HG02759 (cell line): ENCODE measurements at regions not wholly inside any gene's neighbourhood (a gene's known extent, or its start where the extent isn't known, plus 50 kb on each side); places are given as distances from the start of the nearest gene placed in this dataset.

Source experiments
- ATAC-seq: cut with Tn5 transposase; IDR thresholded peaks from one replicate; pipeline ENCODE4 v1.9.1; 2021; ENCODE audit warnings: mild to moderate bottlenecking, moderate library complexity; ENCODE audit not compliant: unreplicated experiment

DNA sequence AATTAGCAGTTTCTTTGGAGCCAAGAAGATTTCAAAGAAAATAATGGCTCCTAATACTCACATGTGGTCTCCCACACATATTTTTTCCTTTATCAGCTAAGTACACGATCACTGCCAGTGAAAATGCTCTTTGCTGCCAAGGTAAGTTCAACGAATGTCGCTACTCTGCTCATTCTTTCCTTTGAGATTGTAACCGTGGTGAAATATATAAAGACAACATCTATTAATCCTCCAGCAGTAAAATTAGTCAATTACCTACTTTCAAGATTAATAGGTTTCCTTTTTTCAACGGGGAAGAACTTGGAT is 672.2 kb downstream of the GATA3 start:
- no peak for ATAC-seq

DNA sequence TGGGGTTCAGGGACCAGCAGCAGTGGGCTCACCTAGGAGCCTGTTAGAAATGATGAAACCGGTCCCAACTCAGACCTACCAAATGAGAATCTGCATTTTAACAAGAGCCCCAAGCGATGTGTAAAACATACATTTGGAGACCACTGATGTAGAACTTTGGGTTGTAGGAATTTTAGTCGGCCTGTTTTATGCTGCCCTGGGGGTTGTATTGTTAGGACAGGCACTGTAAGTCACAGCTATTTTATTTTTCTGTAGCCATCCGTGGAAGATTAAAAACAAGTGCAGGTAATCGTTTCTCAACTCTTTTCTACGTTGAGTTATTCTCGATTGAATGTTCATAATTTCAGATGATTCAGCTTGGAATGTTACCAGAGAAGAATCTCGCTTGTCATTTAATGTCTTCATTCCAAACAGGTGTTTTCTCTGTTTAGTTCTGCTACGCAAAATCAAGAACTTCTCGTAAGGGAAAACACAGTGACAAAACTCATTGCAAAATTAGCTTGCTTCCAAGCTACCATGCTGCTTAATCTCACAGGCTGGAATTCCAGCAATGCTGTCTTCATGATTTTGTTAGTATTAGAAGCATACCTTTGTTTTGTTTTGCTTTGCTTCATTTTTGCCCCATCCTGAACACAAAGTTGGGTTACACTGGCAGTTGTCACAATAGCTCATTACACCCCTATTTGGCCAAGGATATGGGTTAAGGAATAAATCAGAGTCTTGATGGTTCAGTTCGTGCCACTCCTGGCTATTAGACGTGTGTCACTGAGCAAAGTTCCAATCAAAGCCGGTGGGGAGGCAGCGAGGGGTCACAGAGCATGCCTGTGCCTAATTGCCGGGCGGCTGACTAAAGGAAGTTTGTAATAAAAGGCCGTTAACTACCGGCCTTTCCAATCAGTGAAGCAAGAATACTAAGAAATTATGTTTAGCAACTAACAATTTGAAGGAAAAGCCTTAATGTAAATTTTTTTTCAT is 676.9 kb downstream of the GATA3 start:
- ATAC-seq: no peak

DNA sequence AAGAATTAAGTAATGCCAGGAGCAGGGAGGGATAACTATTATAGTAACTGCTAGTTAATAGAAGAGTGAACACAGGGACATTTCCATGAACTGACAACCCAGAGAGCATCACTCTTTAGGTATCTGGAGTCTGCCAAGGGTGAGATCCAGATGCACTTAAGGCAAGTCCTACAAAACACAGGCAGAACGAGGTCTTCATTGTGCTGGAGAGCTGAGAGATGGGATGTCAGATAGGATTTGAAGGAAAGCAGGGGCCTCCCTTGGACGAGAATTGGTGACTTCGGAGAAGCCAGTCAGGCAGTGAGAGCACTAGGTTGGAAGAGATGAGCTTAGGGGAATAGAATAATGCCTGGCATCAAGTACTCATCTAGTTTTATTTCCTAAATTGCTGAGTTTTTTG is 684.5 kb downstream of the GATA3 start:
- no peak for ATAC-seq

DNA sequence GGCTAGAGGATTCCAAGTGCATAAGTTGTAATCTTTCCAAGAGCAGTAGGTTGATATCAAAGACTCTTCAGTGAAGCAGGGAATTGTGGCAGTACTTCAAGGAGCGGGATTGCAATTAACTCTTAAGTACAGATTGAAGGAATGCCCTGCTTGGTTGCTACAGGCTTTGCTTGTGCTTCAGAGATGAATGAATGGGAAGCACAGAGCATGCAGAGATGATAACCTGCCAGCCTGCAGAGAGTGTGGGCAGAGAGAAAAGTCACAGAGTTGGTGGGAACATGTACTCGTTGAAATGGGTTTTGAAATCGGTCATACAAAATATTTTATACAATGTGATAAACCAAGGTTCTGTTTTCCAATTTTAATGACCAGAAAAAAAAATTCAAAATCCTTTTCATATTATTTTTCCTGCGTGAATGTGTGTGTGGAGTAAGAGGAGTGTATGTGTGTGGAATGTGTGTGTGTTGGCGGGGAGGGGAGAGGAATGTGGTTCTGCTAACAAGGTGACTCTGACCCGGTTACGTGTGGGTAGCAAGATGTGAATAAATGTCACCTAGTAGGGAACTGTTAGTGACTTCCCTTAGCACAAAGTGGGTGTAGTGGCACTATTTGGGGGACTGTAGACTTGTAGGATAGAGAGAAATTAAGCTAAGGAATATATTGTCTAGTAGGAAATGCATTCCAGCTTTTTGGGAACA is 697.8 kb downstream of the GATA3 start:
- ATAC-seq: no peak

DNA sequence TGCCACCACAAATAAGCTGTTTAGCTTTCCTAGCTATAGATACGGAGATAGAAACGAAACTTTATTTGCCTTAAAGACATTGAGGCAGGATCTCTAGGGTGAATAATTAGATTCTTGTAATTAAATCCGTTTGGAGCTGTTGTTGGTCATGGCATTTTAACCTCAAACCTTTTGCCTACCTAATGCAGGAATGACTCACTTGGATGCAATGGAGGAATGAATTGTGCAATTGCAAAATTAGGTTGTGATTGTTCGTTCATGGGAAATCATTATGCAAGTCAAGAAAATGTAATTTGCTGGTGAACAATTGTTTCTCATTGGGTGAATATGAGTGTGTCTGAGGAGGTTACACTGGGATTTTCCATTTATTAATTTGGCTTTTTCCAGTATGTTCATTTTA is 703.5 kb downstream of the GATA3 start:
- ATAC-seq: no peak

DNA sequence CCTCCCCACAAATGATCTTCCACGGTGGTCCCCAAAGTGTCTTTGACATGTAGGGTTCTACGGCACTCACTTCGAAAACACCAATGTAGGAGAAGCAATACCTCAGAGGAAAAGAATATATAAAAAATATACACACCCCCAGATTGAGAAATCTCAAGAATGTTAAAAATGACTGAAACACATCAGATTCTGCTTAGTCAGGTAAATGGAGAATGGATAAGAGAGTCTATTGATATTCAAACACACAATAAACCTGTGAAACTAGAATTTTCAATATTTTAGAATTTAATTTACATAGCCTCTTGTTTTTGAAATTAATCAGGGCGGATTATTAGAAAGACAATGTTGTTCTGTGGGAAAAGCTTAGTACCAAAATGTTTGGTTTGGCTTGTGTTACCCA is 712.4 kb downstream of the GATA3 start:
- ATAC-seq: no peak

DNA sequence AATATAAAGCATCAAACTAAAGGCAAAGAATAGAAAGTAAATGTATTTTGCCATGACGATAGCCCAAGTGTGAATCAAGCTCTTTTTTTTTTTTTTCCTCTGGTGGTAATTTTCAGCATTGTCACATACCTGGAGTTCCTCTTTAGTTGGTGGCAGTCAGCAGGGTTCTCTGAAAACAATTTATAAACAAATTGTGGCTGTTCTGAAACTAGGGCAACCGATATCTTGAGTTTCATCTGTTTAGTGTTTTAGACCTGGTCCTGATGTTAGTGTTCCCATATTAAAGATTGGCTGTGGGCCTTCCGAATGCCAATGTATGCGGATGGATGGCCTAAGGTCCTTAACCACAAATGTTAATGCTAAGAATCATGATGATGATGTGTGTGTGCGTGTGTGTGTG is 713.1 kb downstream of the GATA3 start:
- no peak for ATAC-seq

DNA sequence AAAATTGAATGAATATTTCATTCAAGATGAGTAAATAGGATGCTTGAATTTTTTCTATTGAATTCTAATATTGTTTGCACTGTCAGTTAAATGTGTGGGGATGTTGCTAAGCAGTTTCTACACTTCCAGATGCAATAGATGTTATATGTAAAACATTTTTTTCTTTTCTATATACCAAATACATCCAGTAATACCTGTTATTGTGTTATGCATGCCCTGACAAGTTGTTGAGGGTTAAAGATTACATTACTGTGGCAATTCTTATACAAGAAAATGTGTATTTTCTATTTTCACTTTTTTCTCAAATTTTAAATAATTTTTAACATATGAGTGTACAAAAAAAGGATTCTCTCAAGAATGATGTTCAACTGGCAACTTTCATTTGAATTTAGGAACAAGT is 713.9 kb downstream of the GATA3 start:
- ATAC-seq: no peak

DNA sequence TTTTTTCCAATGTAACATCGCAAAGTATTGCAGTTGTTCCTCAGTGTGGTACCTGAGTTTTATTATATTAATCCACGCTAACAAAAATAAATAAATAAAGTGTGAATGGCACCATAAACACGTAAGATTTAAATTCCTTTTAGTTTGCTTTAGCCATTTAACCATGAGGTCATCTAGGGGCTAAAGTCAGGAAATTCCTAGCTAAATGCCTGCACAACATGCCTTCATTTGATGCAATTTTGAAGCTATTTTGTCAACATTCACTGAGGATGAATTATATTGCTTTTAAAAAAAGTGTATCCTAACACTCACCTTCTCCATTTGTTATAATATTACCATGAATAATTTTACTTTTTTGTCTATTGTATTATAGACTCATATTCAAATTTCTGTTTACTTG is 714.4 kb downstream of the GATA3 start:
- ATAC-seq: no peak

DNA sequence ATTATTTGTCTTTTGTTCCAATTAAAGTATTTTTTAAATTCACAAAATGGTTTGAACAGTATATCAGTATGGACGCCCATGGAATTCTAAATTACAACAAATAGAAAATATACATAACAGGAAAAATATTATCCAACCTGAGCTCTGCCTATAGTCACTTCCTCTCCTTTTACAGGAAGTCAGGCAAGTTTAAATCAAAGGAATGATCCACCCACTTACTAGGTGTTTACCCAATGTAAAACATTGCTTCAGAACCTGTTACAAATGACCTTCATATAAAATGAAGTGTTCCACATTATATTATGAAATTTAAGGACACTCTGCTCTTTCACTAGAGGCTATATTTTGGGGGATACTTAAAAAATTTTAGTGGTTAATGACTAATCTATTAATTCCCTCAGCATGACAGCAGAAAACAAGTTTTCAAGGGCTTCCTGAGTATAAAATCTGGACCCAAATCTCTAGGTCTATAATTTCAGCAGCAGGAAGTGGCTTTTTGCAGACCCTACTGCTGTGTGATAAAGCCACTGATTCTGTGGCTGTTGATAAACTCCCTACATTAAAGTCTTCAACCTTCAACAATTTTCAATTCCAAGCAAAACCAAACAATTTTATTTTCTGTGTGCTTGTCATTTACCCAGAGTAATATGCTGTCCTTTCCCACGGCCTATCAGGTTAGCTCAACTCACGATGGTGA is 722.6 kb downstream of the GATA3 start:
- ATAC-seq: no peak

DNA sequence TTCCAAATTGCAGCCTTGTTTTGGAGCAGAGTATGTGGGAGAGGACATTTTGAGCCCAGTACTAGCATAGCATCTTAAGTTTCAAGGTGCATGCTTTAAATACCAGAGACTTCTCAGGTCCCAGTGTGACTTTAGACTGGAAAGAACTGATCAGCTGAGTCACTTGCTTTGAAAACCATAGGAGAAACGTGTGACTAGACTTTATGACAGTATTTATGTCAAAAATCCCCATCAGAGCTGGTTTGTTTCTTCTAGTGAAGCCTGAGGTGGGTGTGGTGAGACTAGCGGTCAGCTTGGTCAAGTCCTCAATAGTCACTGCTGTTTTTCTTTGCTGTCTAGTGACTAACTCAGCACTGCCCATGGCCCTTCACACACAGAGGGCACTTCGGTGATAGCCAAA is 724.2 kb downstream of the GATA3 start:
- no peak for ATAC-seq

DNA sequence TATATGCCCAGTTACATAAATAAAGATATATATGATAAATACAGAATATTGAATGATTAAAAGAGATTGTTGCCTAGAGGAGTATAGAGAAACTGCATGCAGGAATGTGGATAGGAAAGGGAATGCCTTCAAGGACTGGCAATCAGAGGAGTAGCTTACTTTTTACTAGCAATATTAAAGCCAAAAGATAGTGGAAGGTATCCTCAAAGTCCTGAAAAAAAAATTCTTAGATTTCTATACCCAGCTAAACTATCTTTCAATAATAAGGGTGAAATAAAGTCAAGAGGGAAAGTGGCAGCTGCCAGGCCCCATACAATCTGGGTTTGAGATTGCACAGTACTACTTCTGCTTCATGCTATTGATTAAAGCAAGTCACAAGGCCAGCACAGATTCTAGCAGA is 733.2 kb downstream of the GATA3 start:
- ATAC-seq: no peak

DNA sequence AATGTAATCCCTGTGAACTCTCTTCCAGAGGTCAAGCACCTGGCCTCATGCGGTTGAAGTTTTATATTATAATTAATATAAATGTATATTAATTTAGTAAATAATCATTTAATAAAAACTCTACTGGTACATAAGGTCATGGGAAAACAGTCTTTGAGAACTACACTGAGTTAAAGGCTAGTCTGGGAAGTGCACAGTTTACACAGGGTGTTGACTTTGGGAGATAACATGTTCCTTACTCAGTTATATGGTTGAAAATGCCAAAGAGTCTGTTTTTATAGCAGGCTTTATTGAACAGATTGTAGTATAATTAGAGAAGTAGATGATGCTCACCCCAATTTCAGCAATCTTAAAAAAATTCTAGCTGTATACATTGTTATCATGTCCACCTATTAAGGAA is 735.9 kb downstream of the GATA3 start:
- ATAC-seq: no peak

DNA sequence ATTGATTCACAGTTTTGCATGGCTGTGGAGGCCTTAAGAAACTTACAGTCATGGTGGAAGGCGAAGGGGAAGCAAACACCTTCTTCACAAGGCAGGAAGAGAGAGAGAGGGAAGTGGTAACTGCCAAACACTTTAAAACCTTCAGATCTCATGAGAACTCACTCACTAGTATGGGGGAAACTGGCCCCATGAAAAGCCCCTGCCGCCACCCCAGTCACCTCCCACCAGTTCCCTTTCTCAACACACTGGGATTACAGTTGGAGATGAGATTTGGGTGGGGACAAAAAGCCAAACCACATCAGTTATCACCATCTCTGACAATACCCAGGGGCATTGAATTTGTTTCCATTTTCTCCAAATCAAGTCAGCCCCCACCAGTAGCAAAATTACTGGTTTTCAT is 740.4 kb downstream of the GATA3 start:
- ATAC-seq: no peak

DNA sequence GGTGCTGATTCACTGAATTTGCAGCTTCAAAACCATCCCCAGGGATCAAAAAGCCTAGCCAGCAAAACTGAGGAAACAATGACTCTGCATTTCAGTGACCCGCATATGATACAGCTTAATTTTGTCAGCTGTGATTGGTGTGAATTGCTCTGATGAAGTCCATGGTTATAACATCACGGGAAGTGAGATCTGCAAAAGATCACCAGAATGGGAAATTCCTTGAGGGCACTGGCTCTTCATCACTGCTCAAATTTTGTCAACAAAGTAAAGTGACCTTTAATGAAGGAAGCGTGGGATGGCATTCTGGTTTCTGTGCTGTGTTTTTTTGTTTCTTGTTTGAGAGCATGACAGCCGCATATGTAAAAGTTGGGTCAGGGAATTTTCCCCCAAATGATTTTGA is 745.9 kb downstream of the GATA3 start:
- ATAC-seq: no peak

DNA sequence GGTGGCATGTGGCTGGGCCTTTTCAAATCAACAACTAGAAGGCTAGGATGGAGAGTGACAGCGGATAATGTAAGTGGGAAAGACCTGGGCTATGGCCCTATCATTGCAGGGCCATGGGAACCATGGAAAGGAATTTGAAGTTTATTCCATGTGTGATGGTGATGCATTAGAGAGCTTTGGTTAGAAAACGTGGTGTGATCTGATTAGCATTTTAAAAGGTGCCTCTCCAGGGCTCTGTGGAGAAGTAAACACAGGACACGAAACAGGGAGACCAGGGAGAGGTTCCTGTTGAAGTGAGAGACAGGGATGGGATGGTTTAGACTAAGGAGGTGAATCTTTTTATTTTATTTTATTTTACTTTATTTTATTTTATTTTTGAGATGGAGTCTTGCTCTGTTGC is 749.5 kb downstream of the GATA3 start:
- no peak for ATAC-seq

DNA sequence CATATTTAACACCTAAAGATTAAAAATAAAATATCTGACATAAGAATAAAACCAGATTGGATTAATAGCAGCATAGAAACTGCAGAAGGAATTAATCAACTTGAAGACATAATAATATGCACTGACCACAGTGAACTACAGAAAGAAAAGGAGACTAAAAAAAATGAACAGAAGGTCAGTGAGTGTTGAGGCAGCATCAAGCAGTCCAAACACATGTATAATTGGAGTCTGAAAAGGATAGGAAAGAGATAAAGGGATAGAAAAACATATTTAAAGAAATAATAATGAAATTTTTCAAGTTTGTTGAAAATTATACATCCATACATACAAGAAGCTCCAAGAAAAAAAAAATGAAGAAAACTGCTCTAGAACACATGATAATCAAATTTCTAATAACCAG is 756.2 kb downstream of the GATA3 start:
- ATAC-seq: no peak

DNA sequence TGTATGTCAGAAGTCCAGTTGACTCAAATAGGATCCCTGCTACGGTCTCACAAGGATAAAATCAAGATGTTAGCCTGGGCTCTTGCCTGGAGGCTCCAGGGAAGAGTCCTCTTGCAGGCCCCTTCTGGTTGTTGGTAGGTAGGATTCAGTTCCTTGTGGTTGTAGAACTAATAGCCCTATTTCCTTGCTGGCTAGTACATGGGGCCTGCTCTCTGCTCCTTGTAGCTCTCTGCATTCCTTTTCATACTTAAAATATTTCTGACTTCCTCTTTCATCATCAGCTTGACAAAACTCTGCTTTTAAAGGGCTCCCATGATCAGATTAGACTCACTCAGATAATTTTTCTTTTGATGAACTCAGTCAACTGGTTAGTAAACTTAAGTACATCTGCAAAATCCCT is 756.7 kb downstream of the GATA3 start:
- ATAC-seq: no peak

DNA sequence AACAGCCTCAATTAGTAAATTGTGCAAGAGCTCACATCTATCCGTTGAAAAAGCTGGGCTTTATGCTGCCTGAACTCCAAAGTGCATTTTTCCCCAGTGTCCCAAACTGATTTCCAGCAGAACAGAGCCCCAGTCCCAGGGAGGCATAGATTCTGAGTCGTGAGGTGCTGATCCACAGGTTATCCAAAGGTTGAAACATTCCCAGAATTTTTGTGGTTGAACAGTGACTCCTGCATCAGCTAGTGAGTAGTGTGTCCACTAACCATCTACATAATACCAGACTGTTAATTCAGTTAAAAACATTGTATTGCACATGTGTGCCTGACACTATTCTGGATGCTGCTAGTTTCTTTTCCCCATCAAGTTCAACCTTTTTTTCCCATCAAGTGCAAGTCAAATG is 761.5 kb downstream of the GATA3 start:
- ATAC-seq: no peak

DNA sequence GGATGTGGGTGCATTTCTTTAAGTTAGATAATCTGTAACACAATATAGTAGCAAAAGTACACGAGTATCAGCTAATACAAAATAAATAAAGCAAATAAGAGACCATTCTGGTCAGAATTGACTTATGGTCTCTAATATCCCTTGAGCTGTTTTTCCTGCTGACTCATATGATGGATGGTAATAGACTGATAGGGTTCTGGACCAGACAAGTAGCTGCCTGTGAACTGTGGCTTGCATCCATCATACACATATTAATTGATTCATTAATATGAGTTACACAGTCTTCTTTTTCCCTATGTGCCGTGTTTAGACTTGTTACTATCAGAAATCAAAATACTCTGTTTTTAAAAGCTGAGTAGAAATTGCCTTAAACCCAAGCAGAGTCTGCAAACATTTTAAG is 762.8 kb downstream of the GATA3 start:
- ATAC-seq: no peak

DNA sequence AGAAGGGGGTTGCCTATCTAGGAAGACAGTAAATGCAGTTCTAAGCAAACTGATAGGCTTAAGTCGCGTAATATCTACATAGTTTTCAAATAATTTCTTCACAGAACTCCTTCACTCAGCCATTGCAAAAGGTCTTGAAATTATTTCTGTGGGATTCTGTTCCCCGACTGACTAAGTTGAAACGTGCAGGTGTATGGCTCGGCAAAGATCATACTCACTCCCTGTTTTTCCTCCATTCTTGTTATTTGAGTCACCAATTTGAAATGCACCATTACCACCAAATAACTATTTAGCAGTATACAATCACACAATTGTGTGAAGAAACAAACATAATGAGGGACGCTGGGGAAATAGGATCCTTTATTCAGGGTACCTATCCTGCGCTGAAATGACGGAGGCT is 771.1 kb downstream of the GATA3 start:
- ATAC-seq: no peak

DNA sequence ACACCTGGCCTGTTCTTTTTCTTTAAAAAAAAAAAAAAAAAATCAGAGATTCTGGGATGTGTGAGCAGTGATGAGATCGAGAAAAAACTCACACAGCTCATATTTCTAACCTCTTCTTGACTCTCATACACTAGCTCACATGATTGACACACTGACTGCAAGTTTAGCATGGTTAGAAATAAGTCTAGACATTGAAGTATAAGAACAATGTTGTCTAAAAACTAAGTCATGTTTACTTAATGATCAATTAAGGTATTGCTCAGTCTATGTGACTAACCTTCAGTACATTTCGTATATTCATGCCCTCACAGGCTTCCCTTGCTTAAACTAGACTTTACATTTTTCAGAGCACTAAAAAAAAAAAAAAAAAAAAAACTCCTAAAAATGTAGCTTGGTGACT is 775.1 kb downstream of the GATA3 start:
- ATAC-seq: no peak
